A549 (cell line): ENCODE measurements at regions not wholly inside any gene's neighbourhood (a gene's known extent, or its start where the extent isn't known, plus 50 kb on each side); places are given as distances from the start of the nearest gene placed in this dataset.

ENCODE experiments used
- ATAC-seq, 2 experiments: fragments of 200-7000 bp in 1 of 2; fragments of >200 bp in 1 of 2; cut with Nextera tagmentation in 1 of 2; cut with Tn5 transposase in 1 of 2; 3 replicates each; pipeline versions ENCODE4 v1.8.0 to v1.9.1; 2018 to 2020; ENCODE audit warnings: mild to moderate bottlenecking in 1 of 2, moderate library complexity in 1 of 2
- CTCF ChIA-PET: fragments of 300-600 bp; sonication (Branson Sonifier 250); formaldehyde crosslinking; extraction: SDS; loops from one replicate; lab custom pipeline; 2021; ENCODE audit warnings: antibody characterized with exemption, inconsistent platforms; lab: Yijun Ruan, JAX
- POLR2A ChIA-PET: fragments of 350-600 bp; formaldehyde crosslinking; extraction: SDS; loops from one replicate; lab custom pipeline; 2021; ENCODE audit warnings: antibody characterized with exemption, inconsistent platforms; lab: Yijun Ruan, JAX
- DNase-seq, 2 experiments: peaks; one replicate each; pipeline versions ENCODE4 v3.0.0 to v3.0.0-alpha.2; 2011 to 2016; ENCODE audit warnings: low read depth in 1 of 2, low spot score in 1 of 2
- FAIRE-seq: peaks from 2 replicates; lab custom pipeline; 2011; peaks lifted over from hg19 to GRCh38; lab: Jason Lieb, UNC
- H3K27ac ChIP-seq, 2 experiments: fragments of >200 bp; sonication (Bioruptor Twin); formaldehyde crosslinking; 3 replicates each; pipeline ENCODE4 v1.5.1; 2016 to 2017
- H3K4me1 ChIP-seq: fragments of >200 bp; sonication (Bioruptor Twin); formaldehyde crosslinking; 3 replicates; pipeline ENCODE4 v1.6.1; 2016
- H3K4me2 ChIP-seq: fragments of >200 bp; sonication (Bioruptor Twin); formaldehyde crosslinking; 3 replicates; pipeline ENCODE4 v1.6.1; 2016
- H3K4me3 ChIP-seq: fragments of >200 bp; sonication (Bioruptor Twin); formaldehyde crosslinking; 3 replicates; pipeline ENCODE4 v1.5.1; 2016
- H3K9me3 ChIP-seq: fragments of >200 bp; sonication (Bioruptor Twin); formaldehyde crosslinking; 3 replicates; pipeline ENCODE4 v1.6.1; 2016
- CHD2 ChIP-seq: fragments of 150-350 bp; IDR thresholded peaks from 2 replicates; pipeline ENCODE4 v1.6.1; 2014; ENCODE audit warnings: low read length; ENCODE audit not compliant: partially characterized antibody
- ESRRA ChIP-seq: fragments of 150-350 bp; IDR thresholded peaks from 2 replicates; pipeline ENCODE4 v1.6.1; 2014; ENCODE audit warnings: mild to moderate bottlenecking, low read length, borderline replicate concordance
- HOXA7 ChIP-seq: fragments of 250-450 bp; sonication (Bioruptor Pico); IDR thresholded peaks from 2 replicates; pipeline ENCODE4 v1.5.0; 2020; ENCODE audit warnings: mild to moderate bottlenecking, moderate library complexity
- JUN ChIP-seq, 2 experiments: fragments of >200 bp; sonication (Bioruptor Twin); formaldehyde crosslinking; IDR thresholded peaks; 2 replicates in 1 of 2; 3 replicates in 1 of 2; pipeline ENCODE4 v1.6.1; 2016 to 2017
- JUNB ChIP-seq: fragments of >200 bp; sonication (Bioruptor Twin); formaldehyde crosslinking; IDR thresholded peaks from 2 replicates; pipeline ENCODE4 v1.6.1; 2016
- KDM1A ChIP-seq: fragments of 200-600 bp; sonication (generic); IDR thresholded peaks from 2 replicates; pipeline ENCODE4 v1.6.1; 2016; ENCODE audit warnings: low read depth, mild to moderate bottlenecking
- KDM5A ChIP-seq: fragments of 200-600 bp; sonication (generic); IDR thresholded peaks from 2 replicates; pipeline ENCODE4 v1.6.1; 2016; ENCODE audit warnings: antibody characterized with exemption, mild to moderate bottlenecking
- MAZ ChIP-seq: fragments of 150-350 bp; IDR thresholded peaks from 2 replicates; pipeline ENCODE4 v1.6.1; 2014; ENCODE audit warnings: antibody characterized with exemption, low read depth, low read length, borderline replicate concordance
- MYC ChIP-seq: IDR thresholded peaks from 2 replicates; pipeline ENCODE4 v1.6.1; 2012; ENCODE audit warnings: mild to moderate bottlenecking, inconsistent platforms, low read length, improper control_type of control experiment, borderline replicate concordance
- NFE2L2 ChIP-seq: fragments of 150-350 bp; conservative IDR thresholded peaks from 2 replicates; pipeline ENCODE4 v1.6.1; 2014; ENCODE audit warnings: low read length
- NPAS2 ChIP-seq: fragments of 250-450 bp; sonication (Bioruptor Pico); IDR thresholded peaks from 2 replicates; pipeline ENCODE4 v1.8.0; 2022; ENCODE audit warnings: mild to moderate bottlenecking, moderate library complexity, borderline replicate concordance
- POLR2A ChIP-seq: IDR thresholded peaks from 2 replicates; pipeline ENCODE4 v1.6.1; 2012; ENCODE audit warnings: mild to moderate bottlenecking, low read length
- RAD21 ChIP-seq, 2 experiments: fragments of >200 bp in 1 of 2; sonication (Bioruptor Twin) in 1 of 2; formaldehyde crosslinking in 1 of 2; IDR thresholded peaks in 1 of 2; conservative IDR thresholded peaks in 1 of 2; 2 replicates in 1 of 2; 3 replicates in 1 of 2; pipeline ENCODE4 v1.6.1; 2012 to 2018; ENCODE audit warnings: inconsistent platforms in 1 of 2
- SMC3 ChIP-seq: fragments of >200 bp; sonication (Bioruptor Twin); formaldehyde crosslinking; IDR thresholded peaks from 3 replicates; pipeline ENCODE4 v1.6.1; 2018; ENCODE audit warnings: inconsistent platforms
- TFCP2L1 ChIP-seq: fragments of 250-450 bp; sonication (Bioruptor Pico); IDR thresholded peaks from 2 replicates; pipeline ENCODE4 v1.5.0; 2021; ENCODE audit warnings: mild to moderate bottlenecking
- ZC3H11A ChIP-seq: fragments of 450-650 bp; IDR thresholded peaks from 2 replicates; pipeline ENCODE4 v1.6.1; 2014; ENCODE audit warnings: antibody characterized with exemption, mild to moderate bottlenecking
- ZFP36 ChIP-seq: fragments of 450-650 bp; IDR thresholded peaks from 2 replicates; pipeline ENCODE4 v1.6.1; 2014; ENCODE audit warnings: borderline replicate concordance; ENCODE audit not compliant: partially characterized antibody
- ZNF302 ChIP-seq: fragments of 250-450 bp; sonication (Bioruptor Pico); IDR thresholded peaks from 2 replicates; pipeline ENCODE4 v1.9.0; 2021; ENCODE audit warnings: inconsistent platforms, mild to moderate bottlenecking, moderate library complexity
- WGBS: methylation state at CpG from one replicate; pipeline ENCODE4 v1.1.6; 2017; ENCODE audit errors: missing lambda C conversion rate; 5-methylcytosine and 5-hydroxymethylcytosine counted together
- TF ChIP-seq, protein P1 (sequence below): IDR thresholded peaks from 2 replicates; pipeline ENCODE4 v1.6.1; 2012; ENCODE audit warnings: low read depth, borderline replicate concordance
- TF ChIP-seq, protein P2 (sequence below): fragments of >200 bp; sonication (Bioruptor Twin); formaldehyde crosslinking; IDR thresholded peaks from 3 replicates; pipeline ENCODE4 v1.6.1; 2016
- TF ChIP-seq, protein P3 (sequence below): fragments of >200 bp; sonication (Bioruptor Twin); formaldehyde crosslinking; IDR thresholded peaks from 2 replicates; pipeline ENCODE4 v1.6.1; 2016
- TF ChIP-seq, protein P4 (sequence below): fragments of 450-650 bp; IDR thresholded peaks from 2 replicates; pipeline ENCODE4 v1.6.1; 2014; ENCODE audit warnings: antibody characterized with exemption
- TF ChIP-seq, protein P5 (sequence below): IDR thresholded peaks from 2 replicates; pipeline ENCODE4 v1.6.1; 2012

DNA sequence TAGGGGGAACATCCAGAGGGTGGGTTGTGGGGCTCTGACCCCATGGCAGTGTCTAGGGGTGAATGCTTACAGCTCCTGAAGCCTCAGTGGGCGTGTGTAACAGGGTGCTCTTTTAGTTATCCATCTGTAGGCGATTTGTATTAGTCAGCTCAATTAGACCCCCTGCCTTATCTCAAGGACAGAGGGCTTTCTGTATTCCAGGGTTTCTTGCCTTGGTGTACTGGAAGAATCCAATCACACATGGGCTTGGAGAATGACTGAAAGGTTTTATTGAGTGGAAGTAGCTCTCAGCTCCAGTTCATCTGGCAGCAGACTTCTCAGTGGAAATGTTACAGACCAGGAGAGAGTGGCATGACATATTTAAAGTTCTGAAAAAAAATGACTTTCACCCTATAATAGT, 334.0 kb upstream of the GCFC2 start (continued):
- no peak for TF ChIP-seq RAD21 (conservative IDR thresholded peaks at IDR 0.05 in 1 of 2, IDR thresholded peaks at IDR 0.05 in 1 of 2)
- no peak for TF ChIP-seq POLR2A
- TF ChIP-seq, all 56 proteins: peak for 0

GRCh38 chr2:76039505-76039904, 328.8 kb upstream of the GCFC2 start:
- ChIA-PET POLR2A (no interaction called here), CTCF (no interaction called here)
- no peak overlapping the region for H3K4me2 ChIP-seq
- H3K9me3 ChIP-seq, result peaks cover 10% of the 10 kb centered on the region; the same call in 2 of the 3 replicates
- FAIRE-seq (no peak), ATAC-seq (no peak), DNase-seq (no peak)
- no peak for TF ChIP-seq ZC3H11A
- TF ChIP-seq, protein P1, sequence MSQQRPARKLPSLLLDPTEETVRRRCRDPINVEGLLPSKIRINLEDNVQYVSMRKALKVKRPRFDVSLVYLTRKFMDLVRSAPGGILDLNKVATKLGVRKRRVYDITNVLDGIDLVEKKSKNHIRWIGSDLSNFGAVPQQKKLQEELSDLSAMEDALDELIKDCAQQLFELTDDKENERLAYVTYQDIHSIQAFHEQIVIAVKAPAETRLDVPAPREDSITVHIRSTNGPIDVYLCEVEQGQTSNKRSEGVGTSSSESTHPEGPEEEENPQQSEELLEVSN, result no peak
- no peak for TF ChIP-seq ESRRA
- TF ChIP-seq, protein P2, sequence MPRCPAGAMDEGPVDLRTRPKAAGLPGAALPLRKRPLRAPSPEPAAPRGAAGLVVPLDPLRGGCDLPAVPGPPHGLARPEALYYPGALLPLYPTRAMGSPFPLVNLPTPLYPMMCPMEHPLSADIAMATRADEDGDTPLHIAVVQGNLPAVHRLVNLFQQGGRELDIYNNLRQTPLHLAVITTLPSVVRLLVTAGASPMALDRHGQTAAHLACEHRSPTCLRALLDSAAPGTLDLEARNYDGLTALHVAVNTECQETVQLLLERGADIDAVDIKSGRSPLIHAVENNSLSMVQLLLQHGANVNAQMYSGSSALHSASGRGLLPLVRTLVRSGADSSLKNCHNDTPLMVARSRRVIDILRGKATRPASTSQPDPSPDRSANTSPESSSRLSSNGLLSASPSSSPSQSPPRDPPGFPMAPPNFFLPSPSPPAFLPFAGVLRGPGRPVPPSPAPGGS, result no peak
- no peak for TF ChIP-seq MAZ
- TF ChIP-seq, protein P3, sequence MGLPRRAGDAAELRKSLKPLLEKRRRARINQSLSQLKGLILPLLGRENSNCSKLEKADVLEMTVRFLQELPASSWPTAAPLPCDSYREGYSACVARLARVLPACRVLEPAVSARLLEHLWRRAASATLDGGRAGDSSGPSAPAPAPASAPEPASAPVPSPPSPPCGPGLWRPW, result no peak
- no peak for TF ChIP-seq CHD2
- no peak for TF ChIP-seq HOXA7
- TF ChIP-seq NPAS2, result no peak
- no peak for TF ChIP-seq JUNB
- no peak for TF ChIP-seq KDM5A
- no peak for TF ChIP-seq ZFP36
- no peak for TF ChIP-seq NFE2L2
- TF ChIP-seq, protein P4, sequence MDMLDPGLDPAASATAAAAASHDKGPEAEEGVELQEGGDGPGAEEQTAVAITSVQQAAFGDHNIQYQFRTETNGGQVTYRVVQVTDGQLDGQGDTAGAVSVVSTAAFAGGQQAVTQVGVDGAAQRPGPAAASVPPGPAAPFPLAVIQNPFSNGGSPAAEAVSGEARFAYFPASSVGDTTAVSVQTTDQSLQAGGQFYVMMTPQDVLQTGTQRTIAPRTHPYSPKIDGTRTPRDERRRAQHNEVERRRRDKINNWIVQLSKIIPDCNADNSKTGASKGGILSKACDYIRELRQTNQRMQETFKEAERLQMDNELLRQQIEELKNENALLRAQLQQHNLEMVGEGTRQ, result no peak
- no peak for TF ChIP-seq KDM1A
- no peak for TF ChIP-seq ZNF302 (CRISPR knock-in tag)
- no peak for TF ChIP-seq TFCP2L1 (CRISPR knock-in tag)
- TF ChIP-seq, protein P5, sequence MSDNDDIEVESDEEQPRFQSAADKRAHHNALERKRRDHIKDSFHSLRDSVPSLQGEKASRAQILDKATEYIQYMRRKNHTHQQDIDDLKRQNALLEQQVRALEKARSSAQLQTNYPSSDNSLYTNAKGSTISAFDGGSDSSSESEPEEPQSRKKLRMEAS, result no peak
- TF ChIP-seq JUN (IDR thresholded peaks at IDR 0.05), result no peak
- no peak overlapping the region for H3K4me3 ChIP-seq
- H3K4me1 ChIP-seq, result no peaks in the 10 kb centered on the region
- H3K27ac ChIP-seq, result no peak overlapping the region

DNA sequence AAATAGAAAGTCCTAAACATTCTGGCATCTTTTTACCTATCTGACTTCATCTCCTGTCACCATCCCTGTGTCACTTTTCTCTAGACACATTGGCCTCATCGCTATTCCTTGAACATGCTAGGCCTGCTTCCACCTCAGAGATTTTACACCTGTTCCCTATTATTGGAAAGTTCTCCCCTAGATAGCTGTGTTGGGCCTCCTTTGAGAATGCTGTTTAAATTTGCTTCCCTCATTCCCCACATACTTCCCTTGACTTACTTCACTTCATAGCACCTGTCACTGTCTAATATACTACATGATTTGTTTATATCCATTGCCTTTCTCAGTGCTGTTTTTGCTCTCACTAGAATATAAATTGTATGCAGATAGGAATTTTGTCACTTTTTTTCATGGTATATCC, 317.0 kb upstream of the GCFC2 start:
- ChIA-PET CTCF (no interaction called here), POLR2A (no interaction called here)
- ATAC-seq, result no peak
- H3K27ac ChIP-seq, result no peak overlapping the region
- FAIRE-seq, result no peak
- peaks cover 7% of the 10 kb centered on the region; the same call in 2 of the 3 replicates for H3K9me3 ChIP-seq
- no peak overlapping the region for H3K4me2 ChIP-seq
- 53% methylated on average over 1 of the region's 1 CpG for WGBS
- no peak for DNase-seq
- H3K4me3 ChIP-seq, result no peak overlapping the region
- TF ChIP-seq SMC3, result no peak
- no peak for TF ChIP-seq MYC
- no peaks in the 10 kb centered on the region for H3K4me1 ChIP-seq
